Liver (tissue), 8 donors: ENCODE measurements at regions not wholly inside any gene's neighbourhood (a gene's known extent, or its start where the extent isn't known, plus 50 kb on each side); places are given as distances from the start of the nearest gene placed in this dataset.

Experiments used
- DNase-seq: peaks from one replicate; pipeline ENCODE4 v3.0.0-alpha.2; 2017; ENCODE audit warnings: low spot score
- H3K27ac ChIP-seq, 2 donors: one replicate each; pipeline ENCODE4 v1.7.0; 2013; ENCODE audit warnings: inconsistent platforms in 2 of 2, low read length in 2 of 2, control low read depth in 1 of 2, low read depth in 1 of 2, mild to moderate bottlenecking in 1 of 2
- H3K27me3 ChIP-seq, 4 donors: one replicate each; pipeline versions ENCODE4 v1.6.1 to v1.7.0; 2013; ENCODE audit warnings: low read length in 3 of 4, inconsistent platforms in 1 of 4, mild to moderate bottlenecking in 1 of 4, moderate library complexity in 1 of 4; ENCODE audit not compliant: control insufficient read depth in 4 of 4, insufficient read depth in 4 of 4
- H3K36me3 ChIP-seq, 4 donors: one replicate each; pipeline versions ENCODE4 v1.6.1 to v1.7.0; 2013; ENCODE audit warnings: low read length in 3 of 4, mild to moderate bottlenecking in 3 of 4, low read depth in 1 of 4, moderate library complexity in 1 of 4; ENCODE audit not compliant: control insufficient read depth in 4 of 4, insufficient read depth in 3 of 4
- H3K4me1 ChIP-seq, 4 donors: one replicate each; pipeline versions ENCODE4 v1.6.1 to v1.7.0; 2013; ENCODE audit warnings: low read length in 3 of 4, mild to moderate bottlenecking in 3 of 4, moderate library complexity in 1 of 4; ENCODE audit not compliant: control insufficient read depth in 4 of 4, insufficient read depth in 4 of 4
- H3K4me3 ChIP-seq, 3 donors: one replicate each; pipeline versions ENCODE4 v1.6.1 to v1.7.0; 2013; ENCODE audit warnings: low read length in 3 of 3, control low read depth in 1 of 3, low read depth in 1 of 3, mild to moderate bottlenecking in 1 of 3
- H3K9ac ChIP-seq, 2 donors: one replicate each; pipeline ENCODE4 v1.7.0; 2013; ENCODE audit warnings: low read length in 2 of 2, mild to moderate bottlenecking in 2 of 2, moderate library complexity in 2 of 2, control low read depth in 1 of 2, low read depth in 1 of 2
- H3K9me3 ChIP-seq, 4 donors: one replicate each; pipeline versions ENCODE4 v1.6.1 to v1.7.0; 2013; ENCODE audit warnings: low read length in 3 of 4; ENCODE audit not compliant: control insufficient read depth in 4 of 4
- ATF3 ChIP-seq: IDR thresholded peaks from 2 replicates; pipeline ENCODE4 v1.6.1; 2016; ENCODE audit warnings: antibody characterized with exemption
- CTCF ChIP-seq: fragments of 150-350 bp; IDR thresholded peaks from 2 replicates; pipeline ENCODE4 v1.5.1; 2017; ENCODE audit warnings: improper control_type of control experiment, low read depth, low read length; ENCODE audit not compliant: missing input control
- EGR1 ChIP-seq, 2 donors: IDR thresholded peaks; 2 replicates each; pipeline ENCODE4 v1.6.1; 2016 to 2018; ENCODE audit warnings: antibody characterized with exemption in 2 of 2, low read depth in 2 of 2
- FOXA2 ChIP-seq: IDR thresholded peaks from 2 replicates; pipeline ENCODE4 v1.6.1; 2016; ENCODE audit warnings: antibody characterized with exemption
- GABPA ChIP-seq, 2 donors: IDR thresholded peaks in 1 of 2; conservative IDR thresholded peaks in 1 of 2; 2 replicates each; pipeline ENCODE4 v1.6.1; 2016; ENCODE audit warnings: antibody characterized with exemption in 2 of 2, mild to moderate bottlenecking in 1 of 2, moderate library complexity in 1 of 2
- HNF4A ChIP-seq, 2 donors: conservative IDR thresholded peaks; 2 replicates each; pipeline ENCODE4 v1.6.1; 2016; ENCODE audit warnings: antibody characterized with exemption in 2 of 2, mild to moderate bottlenecking in 2 of 2
- JUND ChIP-seq, 2 donors: IDR thresholded peaks; 2 replicates each; pipeline ENCODE4 v1.6.1; 2016; ENCODE audit warnings: antibody characterized with exemption in 2 of 2
- MAX ChIP-seq: IDR thresholded peaks from 2 replicates; pipeline ENCODE4 v1.6.1; 2016; ENCODE audit warnings: antibody characterized with exemption
- NR2F2 ChIP-seq: IDR thresholded peaks from 2 replicates; pipeline ENCODE4 v1.6.1; 2016; ENCODE audit warnings: antibody characterized with exemption
- RAD21 ChIP-seq, 2 donors: IDR thresholded peaks; 2 replicates each; pipeline ENCODE4 v1.6.1; 2016; ENCODE audit warnings: antibody characterized with exemption in 2 of 2, mild to moderate bottlenecking in 2 of 2
- REST ChIP-seq: IDR thresholded peaks from 2 replicates; pipeline ENCODE4 v1.6.1; 2016; ENCODE audit warnings: antibody characterized with exemption, mild to moderate bottlenecking
- RXRA ChIP-seq, 2 donors: IDR thresholded peaks; 2 replicates each; pipeline ENCODE4 v1.6.1; 2017 to 2018; ENCODE audit warnings: antibody characterized with exemption in 2 of 2, mild to moderate bottlenecking in 1 of 2
- TAF1 ChIP-seq: conservative IDR thresholded peaks from 2 replicates; pipeline ENCODE4 v1.6.1; 2016; ENCODE audit warnings: antibody characterized with exemption, mild to moderate bottlenecking
- YY1 ChIP-seq: IDR thresholded peaks from 2 replicates; pipeline ENCODE4 v1.6.1; 2016; ENCODE audit warnings: antibody characterized with exemption, mild to moderate bottlenecking
- ZBTB33 ChIP-seq: IDR thresholded peaks from 2 replicates; pipeline ENCODE4 v1.6.1; 2016; ENCODE audit warnings: antibody characterized with exemption
- WGBS: extraction: QIAGEN DNeasy Blood & Tissue Kit; methylation state at CpG from one replicate; pipeline ENCODE4 v1.1.7; 2013; 5-methylcytosine and 5-hydroxymethylcytosine counted together
- donor health status: healthy.
- donor health status: healthy.
- donor health status: healthy.
- donor health status: healthy.
- donor health status: healthy.

GRCh38 chr13:106689906-106690305 lies 122.0 kb upstream of the ARGLU1 start:
- Histone ChIP-seq H3K9me3 (no peaks in the 10 kb centered on the region), H3K9ac (no peak overlapping the region), H3K27me3 (no peaks in the 10 kb centered on the region), H3K4me1 (no peaks in the 10 kb centered on the region), H3K4me3 (no peak overlapping the region), H3K27ac (no peak overlapping the region), H3K36me3 (no peaks in the 10 kb centered on the region)
- TF ChIP-seq YY1 (no peak), HNF4A (conservative IDR thresholded peaks at IDR 0.05) (no peak), FOXA2 (no peak), REST (no peak), TAF1 (no peak), RXRA (IDR thresholded peaks at IDR 0.05) (no peak), ATF3 (no peak), NR2F2 (no peak), JUND (IDR thresholded peaks at IDR 0.05) (no peak), GABPA (IDR thresholded peaks at IDR 0.05 in 1 of 2, conservative IDR thresholded peaks at IDR 0.05 in 1 of 2) (no peak), RAD21 (IDR thresholded peaks at IDR 0.05) (no peak), MAX (no peak), ZBTB33 (no peak)
- DNase-seq: no peak
- 68% methylated on average over 1 of the region's 1 CpG for WGBS

- Histone ChIP-seq H3K27me3 (no peaks in the 10 kb centered on the region), H3K4me1 (no peaks in the 10 kb centered on the region), H3K4me3 (no peak overlapping the region), H3K27ac (peak overlapping the region in 1 of 2 donors; percentile 3), H3K9ac (no peak overlapping the region), H3K36me3 (no peaks in the 10 kb centered on the region), H3K9me3 (no peaks in the 10 kb centered on the region)
- DNase-seq: no peak
- 46% methylated on average over 1 of the region's 1 CpG for WGBS
- no peak for TF ChIP-seq JUND (IDR thresholded peaks at IDR 0.05)
- no peak for TF ChIP-seq TAF1
- no peak for TF ChIP-seq MAX
These were observed 121.0 kb upstream of the ARGLU1 start for GRCh38 chr13:106688940-106689339.

GRCh38 chr13:106686163-106686562 lies 118.2 kb upstream of the ARGLU1 start:
- no peak overlapping the region for H3K9ac ChIP-seq
- no peak for DNase-seq
- WGBS: 65% methylated on average over 3 of the region's 3 CpGs
- no peak overlapping the region for H3K4me3 ChIP-seq
- no peaks in the 10 kb centered on the region for H3K36me3 ChIP-seq
- TF ChIP-seq CTCF: no peak
- no peak for TF ChIP-seq EGR1 (IDR thresholded peaks at IDR 0.05; ENCODE audit: low read depth in 2 of 2)
- no peak for TF ChIP-seq TAF1
- no peaks in the 10 kb centered on the region for H3K9me3 ChIP-seq
- peak overlapping the region in 1 of 2 donors; percentile 31 for H3K27ac ChIP-seq
- H3K4me1 ChIP-seq: peaks cover 0 to 3% (median 1%) of the 10 kb centered on the region in 4 donors
- no peaks in the 10 kb centered on the region for H3K27me3 ChIP-seq
